NB4 (cell line): ENCODE measurements at regions not wholly inside any gene's neighbourhood (a gene's known extent, or its start where the extent isn't known, plus 50 kb on each side); places are given as distances from the start of the nearest gene placed in this dataset.

Source experiments
- CTCF ChIP-seq: IDR thresholded peaks from one replicate; pipeline ENCODE4 v1.5.1; 2012; ENCODE audit warnings: low read depth, low read length
- MAX ChIP-seq: IDR thresholded peaks from 2 replicates; pipeline ENCODE4 v1.6.1; 2011; ENCODE audit warnings: low read depth, low read length
- MYC ChIP-seq: IDR thresholded peaks from 2 replicates; pipeline ENCODE4 v1.6.1; 2011; ENCODE audit warnings: low read depth, low read length
- POLR2A ChIP-seq: IDR thresholded peaks from 2 replicates; pipeline ENCODE4 v1.6.1; 2011; ENCODE audit warnings: mild to moderate bottlenecking; ENCODE audit not compliant: insufficient read length; ENCODE audit errors: extremely low read depth

- TF ChIP-seq CTCF (no peak), POLR2A (no peak), MAX (no peak), MYC (no peak)
These were observed 1496.7 kb downstream of the TECRL start for GRCh38 chr4:62912531-62912930.
